ENCODE measurements at regions not wholly inside any gene's neighbourhood (a gene's known extent, or its start where the extent isn't known, plus 50 kb on each side); places are given as distances from the start of the nearest gene placed in this dataset.
"Not testable (repeated sequence)": the region's sequence is repeated elsewhere in the genome, so short reads cannot be mapped to it uniquely, and the experiment has no call there.

GRCh38 chr6:20338156-20338555 lies 63.5 kb upstream of the E2F3 start:
- DNase-seq (ENCODE audit: low spot score in 2 of 2) (no peak), FAIRE-seq (no peak)

- FAIRE-seq: no peak
- no peak for DNase-seq (ENCODE audit: low spot score in 2 of 2)
These were observed 61.4 kb upstream of the E2F3 start for GRCh38 chr6:20340068-20340848.

GRCh38 chr6:20341096-20341495 lies 60.6 kb upstream of the E2F3 start:
- DNase-seq (ENCODE audit: low spot score in 2 of 2): no peak
- no peak for FAIRE-seq

GRCh38 chr6:20341564-20341963 lies 60.1 kb upstream of the E2F3 start:
- no peak for DNase-seq (ENCODE audit: low spot score in 2 of 2)

DNA sequence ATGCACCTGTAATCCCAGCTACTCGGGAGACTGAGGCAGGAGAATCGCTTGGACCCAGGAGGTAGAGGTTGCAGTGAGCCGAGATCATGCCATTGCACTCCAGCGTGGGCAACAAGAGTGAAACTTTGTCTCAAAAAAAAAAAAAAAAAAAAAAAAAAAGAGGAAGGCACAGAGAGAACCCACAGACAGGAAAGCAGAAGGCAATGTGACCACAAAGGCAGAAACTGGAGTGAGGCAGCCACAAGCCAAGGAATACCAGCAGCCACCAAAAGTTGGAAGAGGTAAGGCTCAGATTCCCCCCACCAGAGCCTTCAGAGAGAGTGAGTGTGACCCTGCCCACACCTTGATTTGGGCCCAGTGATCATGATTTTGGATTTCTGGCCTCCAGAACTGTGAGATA lies 54.7 kb upstream of the E2F3 start:
- not testable (repeated sequence) for DNase-seq (ENCODE audit: low spot score in 2 of 2); FAIRE-seq

More at GRCh38 chr6:20341564-20341963, 60.1 kb upstream of the E2F3 start:
- no peak for FAIRE-seq

DNA sequence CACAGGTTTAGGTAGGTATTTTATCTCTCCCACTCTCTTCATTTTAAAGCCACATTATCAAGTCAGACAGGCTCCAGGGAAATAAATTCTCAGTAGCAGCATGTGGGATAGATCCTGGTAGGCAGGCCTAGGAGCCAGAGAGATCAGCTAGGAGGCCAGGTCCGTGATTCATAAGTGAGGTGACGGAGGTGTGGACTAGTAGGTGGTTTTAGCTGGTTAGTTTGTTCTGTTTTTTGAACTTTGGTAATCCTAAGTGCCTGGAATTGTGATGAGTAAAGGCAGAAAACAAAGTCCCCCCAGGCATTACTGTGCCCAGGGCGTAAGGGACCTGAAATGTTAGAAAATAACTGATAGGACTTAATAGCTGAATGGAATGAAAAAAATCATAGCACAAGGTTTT lies 53.6 kb upstream of the E2F3 start:
- no peak for DNase-seq (ENCODE audit: low spot score in 2 of 2)
- no peak for FAIRE-seq

DNA sequence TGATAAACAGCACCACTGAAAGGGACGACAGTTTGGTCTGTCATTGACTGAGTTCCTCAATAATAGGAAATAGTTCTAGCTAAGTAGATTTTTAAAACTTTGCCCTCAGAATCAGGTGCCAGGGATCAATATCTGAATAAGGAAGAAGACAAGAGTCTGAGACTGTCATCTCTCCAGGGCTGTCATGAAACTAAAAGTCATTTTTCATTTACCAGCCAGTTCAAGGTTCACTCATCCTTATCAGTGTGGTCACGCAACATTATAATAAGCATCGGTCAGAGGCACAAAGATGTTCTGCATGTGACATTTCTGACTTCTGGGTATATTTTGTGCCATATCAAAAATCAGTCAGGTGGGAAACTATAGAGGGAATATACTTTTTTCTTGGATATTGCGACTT lies 52.5 kb upstream of the E2F3 start:
- FAIRE-seq: no peak
- no peak for DNase-seq (ENCODE audit: low spot score in 2 of 2)

- FAIRE-seq (no peak), DNase-seq (ENCODE audit: low spot score in 2 of 2) (no peak)
These were observed 51.5 kb upstream of the E2F3 start for GRCh38 chr6:20350215-20350614.

DNA sequence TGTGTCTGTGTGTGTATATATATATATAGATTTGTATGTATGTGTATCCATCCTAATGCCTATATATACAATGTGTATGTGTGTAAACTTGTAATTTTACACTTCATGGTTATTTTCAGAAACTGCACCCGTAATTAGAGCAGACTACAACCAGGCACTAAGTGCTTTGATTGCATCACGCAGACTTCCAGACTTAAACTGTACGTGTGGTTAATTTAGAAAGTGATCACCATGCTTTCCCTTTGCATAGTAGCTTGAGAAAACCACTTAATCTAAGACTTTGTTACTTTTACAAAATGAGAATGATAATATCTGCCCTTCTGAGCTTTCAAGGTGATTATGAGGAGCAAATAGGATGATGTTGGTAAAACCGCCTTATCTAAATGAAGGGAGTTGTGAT lies 50.1 kb upstream of the E2F3 start:
- DNase-seq (ENCODE audit: low spot score in 2 of 2) (no peak), FAIRE-seq (no peak)
